Choroid plexus epithelial cell (primary cell): ENCODE measurements at regions not wholly inside any gene's neighbourhood (a gene's known extent, or its start where the extent isn't known, plus 50 kb on each side); places are given as distances from the start of the nearest gene placed in this dataset.

ENCODE experiments used
- DNase-seq: peaks from one replicate; pipeline ENCODE4 v3.0.0-alpha.2; 2010; ENCODE audit warnings: low read depth
- H3K4me3 ChIP-seq: 2 replicates; pipeline ENCODE4 v1.5.1; 2011; ENCODE audit warnings: low read depth, mild to moderate bottlenecking, control low read depth, low read length, moderate library complexity
- TF ChIP-seq, protein P1 (sequence below): conservative IDR thresholded peaks from 2 replicates; pipeline ENCODE4 v1.5.1; 2011; ENCODE audit warnings: low read depth, mild to moderate bottlenecking, control low read depth, inconsistent platforms, low read length, moderate library complexity

DNA sequence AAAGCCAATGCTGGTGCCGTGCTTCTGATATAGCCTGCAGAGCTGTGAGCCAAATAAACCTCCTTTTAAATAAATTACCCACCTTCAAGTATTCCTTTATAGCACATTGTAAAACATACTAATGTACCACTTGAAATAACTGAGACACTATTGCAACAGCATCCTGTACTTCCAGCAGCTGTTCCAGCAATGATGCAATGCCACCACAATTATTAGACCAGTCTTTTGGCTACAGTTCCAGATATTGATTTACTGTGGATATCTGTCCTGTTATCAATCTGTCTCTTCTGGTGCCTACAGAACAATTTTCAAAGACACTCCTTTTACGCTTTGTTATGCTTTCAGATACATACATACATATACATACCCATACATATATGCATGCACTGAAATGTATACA lies 567.9 kb downstream of the TAF11L14 start:
- peak; percentile 7 for DNase-seq
- H3K4me3 ChIP-seq, result no peak overlapping the region
- TF ChIP-seq, protein P1, sequence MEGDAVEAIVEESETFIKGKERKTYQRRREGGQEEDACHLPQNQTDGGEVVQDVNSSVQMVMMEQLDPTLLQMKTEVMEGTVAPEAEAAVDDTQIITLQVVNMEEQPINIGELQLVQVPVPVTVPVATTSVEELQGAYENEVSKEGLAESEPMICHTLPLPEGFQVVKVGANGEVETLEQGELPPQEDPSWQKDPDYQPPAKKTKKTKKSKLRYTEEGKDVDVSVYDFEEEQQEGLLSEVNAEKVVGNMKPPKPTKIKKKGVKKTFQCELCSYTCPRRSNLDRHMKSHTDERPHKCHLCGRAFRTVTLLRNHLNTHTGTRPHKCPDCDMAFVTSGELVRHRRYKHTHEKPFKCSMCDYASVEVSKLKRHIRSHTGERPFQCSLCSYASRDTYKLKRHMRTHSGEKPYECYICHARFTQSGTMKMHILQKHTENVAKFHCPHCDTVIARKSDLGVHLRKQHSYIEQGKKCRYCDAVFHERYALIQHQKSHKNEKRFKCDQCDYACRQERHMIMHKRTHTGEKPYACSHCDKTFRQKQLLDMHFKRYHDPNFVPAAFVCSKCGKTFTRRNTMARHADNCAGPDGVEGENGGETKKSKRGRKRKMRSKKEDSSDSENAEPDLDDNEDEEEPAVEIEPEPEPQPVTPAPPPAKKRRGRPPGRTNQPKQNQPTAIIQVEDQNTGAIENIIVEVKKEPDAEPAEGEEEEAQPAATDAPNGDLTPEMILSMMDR, result no peak

DNA sequence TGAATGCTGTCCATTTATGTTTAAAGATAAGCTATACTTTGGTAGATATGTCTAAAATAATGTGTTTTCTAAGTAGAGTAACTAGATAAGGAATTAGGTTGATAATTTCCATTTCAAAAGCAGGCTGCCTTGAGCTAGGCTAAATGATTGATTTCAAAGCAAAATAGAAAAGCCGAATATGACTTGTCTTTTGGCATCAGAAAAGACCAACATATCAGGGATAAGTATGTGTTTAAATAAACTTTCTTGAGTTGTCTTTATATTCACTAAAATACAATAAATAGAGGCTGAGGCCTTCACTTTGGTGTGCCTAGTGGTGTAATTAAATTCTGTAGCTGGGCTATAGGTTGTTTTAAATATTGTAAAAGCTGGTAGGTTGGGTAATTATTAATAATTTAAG lies 569.0 kb downstream of the TAF11L14 start:
- TF ChIP-seq, protein P1, result no peak
- H3K4me3 ChIP-seq, result no peak overlapping the region

DNA sequence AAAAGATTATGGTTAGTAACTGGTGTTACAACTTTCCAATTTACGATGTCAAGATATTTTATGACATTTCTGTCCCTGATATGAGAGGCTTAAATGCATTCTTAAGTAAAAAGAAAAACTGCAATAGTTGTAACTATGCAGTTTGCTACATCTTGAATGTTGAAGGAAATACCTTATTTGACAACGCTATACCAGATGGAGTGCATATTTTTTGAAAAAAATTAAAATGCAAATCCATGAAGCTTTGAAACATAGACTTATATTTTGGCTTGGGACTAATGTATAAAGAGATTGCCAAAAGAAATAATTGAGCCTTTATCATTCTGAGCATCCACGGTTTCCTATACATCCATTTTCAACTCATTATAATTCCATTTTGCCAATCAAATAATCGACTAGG lies 579.4 kb downstream of the TAF11L14 start:
- TF ChIP-seq, protein P1, result no peak
- no peak overlapping the region for H3K4me3 ChIP-seq
- no peak for DNase-seq

More for the DNA sequence above, 569.0 kb downstream of the TAF11L14 start:
- no peak for DNase-seq

DNA sequence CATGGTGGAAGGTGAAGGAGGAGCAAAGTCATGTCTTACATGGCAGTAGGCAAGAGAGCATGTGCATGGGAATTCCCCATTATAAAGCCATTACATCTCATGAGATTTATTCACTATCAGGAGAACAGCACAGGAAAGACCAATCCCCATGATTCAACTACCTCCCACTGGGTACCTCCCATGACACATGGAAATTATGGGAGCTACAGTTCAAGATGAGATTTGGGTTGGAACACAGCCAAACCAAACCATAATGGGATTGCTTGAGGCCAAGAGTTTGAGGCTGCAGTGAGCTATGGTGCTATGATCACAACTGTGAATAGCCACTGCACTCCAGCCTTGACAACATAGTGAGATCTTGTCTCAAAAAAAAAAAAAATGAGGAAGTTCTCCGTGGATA lies 581.8 kb downstream of the TAF11L14 start:
- H3K4me3 ChIP-seq, result no peak overlapping the region
- TF ChIP-seq, protein P1, result no peak
- DNase-seq, result peak; percentile 20

DNA sequence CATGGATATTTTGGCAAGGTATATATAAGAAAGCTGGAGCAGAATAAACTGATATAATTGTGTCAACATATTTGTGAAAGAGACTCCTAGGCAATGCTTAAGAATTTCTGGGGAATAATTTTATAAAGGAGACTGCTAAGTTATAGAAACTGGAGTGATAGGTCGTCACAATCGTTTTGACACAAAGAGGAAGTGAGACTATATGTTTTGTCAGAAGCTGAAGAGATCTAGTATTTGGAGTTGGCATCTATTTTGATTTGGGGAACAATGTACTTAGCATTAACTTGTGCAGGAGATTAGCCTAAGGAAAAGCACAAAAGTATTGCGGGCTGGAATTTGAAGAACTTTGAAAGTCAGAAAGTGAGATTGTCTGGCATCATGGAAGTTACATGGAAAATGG lies 582.5 kb downstream of the TAF11L14 start:
- TF ChIP-seq, protein P1, result no peak
- no peak overlapping the region for H3K4me3 ChIP-seq
- DNase-seq, result no peak

DNA sequence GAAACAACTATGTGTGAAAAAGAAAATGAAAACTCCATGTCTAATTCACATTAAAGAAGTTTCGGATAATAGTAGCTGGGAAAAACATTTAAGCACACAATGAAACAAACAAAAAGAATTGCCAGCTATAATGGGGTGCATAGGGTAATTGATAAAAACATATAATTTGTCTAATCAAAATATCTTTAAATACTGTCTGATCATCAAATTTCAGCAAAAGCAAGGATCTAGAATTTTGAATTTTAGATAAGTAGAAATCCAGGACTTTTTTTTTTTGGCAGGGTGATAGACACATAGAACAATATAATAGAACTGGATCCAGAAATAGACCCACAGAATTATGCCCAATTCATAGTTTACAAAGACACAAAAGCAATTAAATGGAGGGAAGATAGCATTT lies 585.0 kb downstream of the TAF11L14 start:
- no peak overlapping the region for H3K4me3 ChIP-seq
- TF ChIP-seq, protein P1, result no peak
- no peak for DNase-seq

DNA sequence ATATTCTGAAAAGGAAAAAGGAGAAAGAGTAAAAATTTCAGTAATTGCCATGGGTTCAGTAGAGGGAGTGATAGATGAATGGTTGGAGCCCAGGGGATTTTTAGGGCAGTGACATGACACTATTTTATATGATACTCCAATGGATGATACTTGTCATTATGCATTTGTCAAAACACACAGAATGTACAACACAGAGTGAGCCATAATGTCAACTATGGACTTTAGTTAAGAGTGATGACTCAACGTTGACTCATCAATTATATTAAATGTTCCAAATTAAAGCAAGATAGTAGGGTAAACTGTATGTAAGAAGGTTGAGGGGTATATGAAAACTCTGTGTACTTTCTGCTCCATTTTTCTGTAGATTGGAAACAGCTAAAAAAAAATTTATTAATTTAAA lies 586.4 kb downstream of the TAF11L14 start:
- TF ChIP-seq, protein P1, result no peak
- peak; percentile 7 for DNase-seq
- no peak overlapping the region for H3K4me3 ChIP-seq
